SIG-M5 (cell line): ENCODE measurements at regions not wholly inside any gene's neighbourhood (a gene's known extent, or its start where the extent isn't known, plus 50 kb on each side); places are given as distances from the start of the nearest gene placed in this dataset.
"Not testable (repeated sequence)": the region's sequence is repeated elsewhere in the genome, so short reads cannot be mapped to it uniquely, and the experiment has no call there.

Source experiments
- DNase-seq: peaks from one replicate; lab custom pipeline; 2025; lab: John Stamatoyannopoulos, UW

DNA sequence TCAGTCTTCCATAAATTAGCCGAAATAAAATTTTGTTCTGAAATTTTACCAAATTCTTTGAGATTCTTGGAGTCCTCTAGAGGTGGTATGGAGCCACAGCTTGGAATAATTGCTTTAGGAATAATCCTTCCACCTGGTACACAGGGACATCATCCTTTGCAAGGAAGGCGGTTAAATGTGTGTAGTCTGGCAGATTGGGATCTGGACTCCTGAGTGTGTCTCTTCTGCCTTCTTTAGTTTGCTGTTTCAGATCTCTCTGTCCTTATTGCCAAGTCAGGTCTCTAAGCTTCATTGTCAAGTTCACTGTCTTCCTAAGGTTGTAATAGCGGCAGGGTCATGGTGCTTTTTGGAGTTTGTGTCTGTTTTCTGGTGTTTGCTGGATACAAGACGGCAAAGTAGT is 393.9 kb upstream of the RGS6 start:
- no peak for DNase-seq

DNA sequence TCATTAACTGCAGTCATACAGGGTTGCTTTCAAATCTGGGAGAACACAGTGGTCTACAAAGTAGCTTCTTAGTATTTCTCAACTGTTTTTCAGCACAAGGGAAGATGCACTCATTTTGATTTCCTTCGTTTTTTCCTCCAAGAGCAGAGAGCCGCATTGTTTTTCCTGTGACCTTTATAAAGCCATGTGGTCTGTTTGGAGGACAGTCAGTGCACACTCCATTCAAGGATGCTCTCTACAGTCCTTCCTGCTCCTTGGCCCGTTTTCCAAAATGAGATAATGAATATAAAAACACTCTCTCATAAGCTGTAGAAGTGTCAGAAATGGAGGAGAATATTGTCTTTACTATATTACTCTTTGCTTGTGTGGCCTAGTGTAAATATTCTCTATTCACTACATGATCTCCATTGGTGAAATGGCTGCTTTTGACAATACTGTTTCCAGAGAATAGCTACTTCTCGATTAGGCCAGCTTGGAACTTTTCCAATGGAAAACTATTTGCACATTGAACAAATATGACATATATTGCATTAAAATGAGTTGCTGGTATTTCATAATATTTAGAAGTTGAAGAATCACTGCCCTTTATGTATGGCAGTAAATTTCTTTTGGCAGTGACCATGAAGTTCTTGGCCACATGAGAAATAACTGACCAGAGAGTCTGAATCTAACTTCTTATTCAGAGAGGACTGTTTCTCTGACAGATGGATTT is 393.1 kb upstream of the RGS6 start:
- no peak for DNase-seq

DNA sequence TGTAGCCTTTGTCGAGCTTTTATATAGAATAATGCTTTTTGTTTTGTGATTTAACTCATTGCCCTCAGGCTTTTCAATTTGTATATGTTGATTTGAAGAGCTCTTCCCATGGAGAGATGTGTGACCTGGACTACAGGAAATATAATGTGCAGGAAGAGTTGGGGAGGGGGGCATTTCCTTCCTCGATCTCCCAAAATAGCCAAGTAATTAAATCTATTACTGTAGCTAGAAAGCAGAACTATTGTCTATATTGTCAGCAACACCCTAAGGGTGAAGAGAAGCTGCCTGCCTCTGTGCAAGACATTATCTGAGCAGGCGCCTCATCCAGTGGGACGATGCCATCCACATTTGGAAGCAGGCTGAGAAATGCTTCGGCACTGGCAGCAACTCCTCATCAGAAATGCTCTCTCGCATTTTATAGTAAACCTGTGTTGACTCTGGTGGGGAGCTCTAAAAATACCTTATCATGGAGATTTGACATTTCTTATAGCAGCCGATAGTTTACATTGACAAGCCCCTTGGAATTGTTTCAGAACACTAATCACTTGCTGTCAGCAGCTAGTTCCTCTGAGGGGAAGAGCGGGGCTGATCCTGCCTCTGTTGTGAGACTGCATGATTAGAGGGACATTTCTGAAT is 392.5 kb upstream of the RGS6 start:
- DNase-seq = no peak

DNA sequence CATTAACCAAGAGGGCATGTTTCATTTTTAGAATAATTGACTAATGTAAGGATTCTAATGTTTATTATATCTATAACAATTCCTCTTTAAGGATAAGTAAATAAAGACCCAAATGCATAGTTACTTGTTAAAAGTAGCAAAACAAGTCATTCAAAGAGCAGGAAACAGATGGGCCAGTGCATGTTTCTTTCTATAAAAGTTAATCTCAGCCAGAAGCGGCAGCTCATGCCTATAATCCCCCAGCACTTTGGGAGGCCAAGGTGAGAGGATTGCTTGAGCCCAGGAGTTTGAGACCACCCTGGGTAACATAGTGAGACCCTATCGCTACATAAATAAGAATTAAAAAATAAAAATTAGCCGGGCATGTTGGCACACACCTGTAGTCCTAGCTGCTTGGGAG is 391.0 kb upstream of the RGS6 start:
- DNase-seq = no peak

DNA sequence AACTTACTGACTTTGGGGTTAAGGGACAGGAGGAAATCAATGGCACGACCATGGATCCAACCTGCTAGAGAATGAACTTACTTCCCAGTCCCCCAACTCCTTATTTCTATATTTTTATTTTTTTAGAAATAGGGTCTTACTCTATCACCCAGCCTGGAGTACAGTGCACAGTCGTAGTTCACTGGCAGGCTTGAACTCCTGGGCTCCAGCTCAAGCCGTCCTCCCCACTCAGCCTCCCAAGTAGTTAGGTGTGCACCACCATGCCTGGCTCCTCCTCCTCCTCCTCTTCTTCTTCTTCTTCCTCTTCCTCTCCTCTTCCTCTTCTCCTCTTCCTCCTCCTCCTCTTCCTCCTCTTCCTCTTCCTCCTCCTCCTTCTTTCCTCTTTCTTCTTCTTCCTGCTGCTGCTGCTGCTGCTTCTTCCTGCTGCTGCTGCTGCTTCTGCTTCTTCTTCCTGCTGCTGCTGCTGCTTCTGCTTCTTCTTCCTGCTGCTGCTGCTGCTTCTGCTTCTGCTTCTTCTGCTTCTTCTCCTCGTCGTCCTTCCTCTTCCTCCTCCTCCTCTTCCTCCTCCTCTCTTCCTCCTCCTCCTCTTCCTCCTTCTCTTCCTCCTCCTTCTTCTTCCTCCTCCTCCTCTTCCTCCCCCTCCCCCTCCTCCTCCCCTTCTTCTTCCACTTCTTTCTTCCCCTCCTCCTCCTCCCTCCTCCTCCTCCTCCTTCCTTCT is 390.1 kb upstream of the RGS6 start:
- DNase-seq = no peak

DNA sequence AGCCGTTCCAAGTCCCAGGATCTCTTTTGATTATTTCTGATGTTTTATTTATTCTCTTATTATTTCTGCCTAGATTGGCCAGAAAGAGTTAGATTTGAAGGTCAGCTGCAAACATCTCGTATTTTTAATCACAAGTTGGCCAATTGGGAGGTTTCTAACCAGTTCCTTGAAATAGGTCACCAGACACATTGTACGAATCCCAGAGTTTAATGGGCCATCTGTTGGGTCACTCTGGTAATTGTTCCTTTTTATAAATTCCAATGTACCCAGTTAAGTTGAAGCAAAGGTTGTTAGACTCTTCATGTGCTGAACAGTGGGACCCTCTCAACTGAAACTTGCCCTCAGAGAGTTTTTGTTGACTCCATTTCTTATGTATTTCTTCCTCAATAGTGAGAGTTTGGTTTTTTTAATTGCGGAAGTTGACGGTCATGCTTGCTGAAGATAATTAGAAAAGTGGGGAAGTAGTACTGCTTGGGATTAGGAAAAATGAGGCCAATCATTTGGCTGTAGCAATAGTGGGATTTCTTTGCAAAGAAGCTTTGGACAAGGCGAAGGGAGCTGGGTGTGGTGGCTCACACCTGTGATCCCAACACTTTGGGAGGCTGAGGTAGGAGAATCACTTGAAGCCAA is 382.7 kb upstream of the RGS6 start:
- no peak for DNase-seq

DNA sequence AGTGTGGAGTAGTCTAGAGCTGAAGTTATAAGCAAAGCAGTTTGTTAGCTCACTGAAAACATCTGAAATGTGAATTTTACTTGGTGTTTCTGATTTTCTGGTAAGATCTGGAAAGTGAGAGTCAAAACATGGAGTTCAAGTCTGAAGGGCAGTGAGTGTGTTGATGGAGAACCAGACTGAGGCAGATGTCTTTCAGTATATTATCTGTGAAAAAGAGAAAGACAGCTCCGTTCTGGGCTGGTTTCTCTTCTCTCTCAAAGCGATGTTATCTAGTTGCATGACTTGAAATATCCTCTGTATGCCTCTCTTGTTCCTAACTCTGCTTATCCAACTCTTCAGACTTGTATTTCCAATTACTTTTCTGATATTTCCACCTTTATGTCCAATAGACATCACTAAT is 381.9 kb upstream of the RGS6 start:
- DNase-seq = no peak

DNA sequence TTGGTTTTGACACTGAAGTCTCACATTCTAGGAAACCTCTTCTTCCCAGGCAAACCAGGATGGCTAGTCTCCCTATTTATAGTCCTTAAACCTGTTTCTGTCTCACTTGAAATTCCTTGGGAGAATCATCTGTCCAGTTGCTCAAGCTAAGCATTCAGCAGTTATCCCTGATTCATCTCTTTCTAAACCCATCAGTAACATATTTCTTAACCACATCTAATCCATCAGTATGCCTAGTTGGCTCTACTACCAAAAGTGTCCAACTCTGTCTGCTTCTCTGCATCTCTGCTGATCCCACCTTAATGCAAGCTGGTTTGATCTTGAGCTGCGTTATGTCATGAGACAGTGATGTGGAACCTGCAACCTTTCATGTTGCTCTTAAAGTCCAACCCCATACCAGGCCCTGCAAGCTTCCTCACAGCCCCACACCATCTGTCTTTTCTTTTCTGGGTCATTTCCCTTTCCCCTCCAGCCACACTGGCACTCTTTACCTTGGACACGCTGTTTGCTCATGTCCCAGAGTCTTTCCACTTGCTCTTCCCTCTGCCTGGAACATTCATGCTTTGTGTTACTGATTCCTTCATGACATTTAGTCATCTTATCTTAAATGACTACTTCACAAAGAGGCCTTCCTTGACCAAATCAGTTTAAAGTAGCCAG is 380.8 kb upstream of the RGS6 start:
- no peak for DNase-seq

DNA sequence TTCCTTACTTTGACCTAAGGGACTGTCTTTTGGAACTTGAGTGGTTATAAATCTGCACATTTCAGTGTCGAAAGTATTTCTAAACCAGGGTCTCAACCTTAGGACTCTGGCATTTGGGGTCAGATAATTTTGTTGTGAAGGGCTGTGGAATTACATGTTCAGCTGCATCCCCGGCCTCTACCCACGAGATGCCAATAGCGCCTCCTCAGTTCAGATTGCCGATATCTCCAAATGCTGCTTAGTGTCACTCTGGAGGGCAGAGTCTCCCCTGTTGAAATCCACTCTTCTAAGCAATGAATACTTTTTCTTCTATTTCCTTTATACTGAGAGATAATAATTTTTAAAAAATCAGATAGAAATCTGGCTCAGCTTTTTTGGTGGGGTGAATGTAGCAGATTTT is 379.4 kb upstream of the RGS6 start:
- DNase-seq = no peak

DNA sequence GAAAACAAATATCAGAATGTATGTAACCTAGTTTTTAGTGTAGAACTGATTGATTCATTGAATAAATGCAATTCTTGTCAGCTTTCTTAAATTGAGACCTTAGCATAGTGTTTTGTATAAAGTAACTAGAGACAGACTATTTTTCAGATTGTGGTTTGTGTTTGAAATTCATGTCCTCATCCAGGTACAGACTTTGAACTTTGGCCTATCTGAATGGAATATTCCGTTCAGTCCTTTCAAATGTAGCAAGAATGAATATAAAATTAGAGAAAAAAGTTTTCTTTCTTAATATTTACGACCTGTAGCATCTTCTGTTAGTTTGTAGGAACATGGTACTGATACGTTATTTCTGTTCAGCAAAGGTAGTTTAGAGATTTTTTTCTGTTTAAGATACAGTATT is 378.4 kb upstream of the RGS6 start:
- no peak for DNase-seq

DNA sequence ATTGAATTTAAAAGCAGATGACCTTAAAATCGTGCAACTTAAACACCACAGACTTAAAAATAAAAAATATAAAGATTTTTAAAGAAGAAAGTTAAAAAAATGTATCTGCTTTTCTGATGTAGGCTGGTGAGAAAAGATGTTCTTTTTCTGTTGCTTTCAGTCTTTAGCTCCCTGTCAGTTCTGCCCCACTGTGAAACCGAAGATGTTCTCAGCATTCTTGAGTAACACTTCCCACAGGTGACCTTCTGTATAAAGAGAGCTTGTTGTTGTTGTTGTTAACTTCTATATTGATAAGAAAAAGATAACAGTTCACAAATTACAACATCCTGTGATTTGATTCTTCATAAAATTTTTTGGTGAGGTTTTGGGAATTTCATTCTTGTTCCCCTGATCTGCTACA is 377.9 kb upstream of the RGS6 start:
- no peak for DNase-seq

DNA sequence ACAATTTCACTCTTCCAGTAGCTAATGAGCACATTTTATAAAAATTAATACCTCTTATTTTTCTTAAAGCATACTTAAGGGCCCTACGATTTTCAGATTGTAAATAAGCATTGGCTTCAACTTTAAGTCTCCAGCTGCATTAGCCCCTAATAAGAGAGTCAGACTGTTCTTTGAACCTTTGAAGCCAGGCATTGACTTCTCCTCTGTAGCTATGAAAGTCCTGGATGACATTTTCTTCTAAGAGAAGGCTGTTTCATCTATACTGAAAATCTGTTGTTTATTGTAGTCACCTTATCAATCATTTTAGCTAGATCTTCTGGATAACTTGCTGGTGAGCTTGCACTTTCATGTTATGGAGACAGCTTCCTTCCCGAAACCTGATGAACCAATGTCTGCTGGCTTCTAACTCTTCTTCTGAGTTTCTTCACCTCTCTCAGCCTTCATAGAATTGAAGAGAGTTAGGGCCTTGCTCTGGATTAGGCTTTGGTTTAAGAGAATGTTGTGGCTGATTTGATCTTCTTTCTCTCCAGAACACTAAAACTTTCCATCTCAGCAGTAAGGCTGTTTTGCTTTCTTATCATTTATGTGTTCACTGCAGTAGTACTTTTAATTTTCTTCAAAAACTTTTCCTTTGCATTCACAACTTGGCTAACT is 377.1 kb upstream of the RGS6 start:
- no peak for DNase-seq

DNA sequence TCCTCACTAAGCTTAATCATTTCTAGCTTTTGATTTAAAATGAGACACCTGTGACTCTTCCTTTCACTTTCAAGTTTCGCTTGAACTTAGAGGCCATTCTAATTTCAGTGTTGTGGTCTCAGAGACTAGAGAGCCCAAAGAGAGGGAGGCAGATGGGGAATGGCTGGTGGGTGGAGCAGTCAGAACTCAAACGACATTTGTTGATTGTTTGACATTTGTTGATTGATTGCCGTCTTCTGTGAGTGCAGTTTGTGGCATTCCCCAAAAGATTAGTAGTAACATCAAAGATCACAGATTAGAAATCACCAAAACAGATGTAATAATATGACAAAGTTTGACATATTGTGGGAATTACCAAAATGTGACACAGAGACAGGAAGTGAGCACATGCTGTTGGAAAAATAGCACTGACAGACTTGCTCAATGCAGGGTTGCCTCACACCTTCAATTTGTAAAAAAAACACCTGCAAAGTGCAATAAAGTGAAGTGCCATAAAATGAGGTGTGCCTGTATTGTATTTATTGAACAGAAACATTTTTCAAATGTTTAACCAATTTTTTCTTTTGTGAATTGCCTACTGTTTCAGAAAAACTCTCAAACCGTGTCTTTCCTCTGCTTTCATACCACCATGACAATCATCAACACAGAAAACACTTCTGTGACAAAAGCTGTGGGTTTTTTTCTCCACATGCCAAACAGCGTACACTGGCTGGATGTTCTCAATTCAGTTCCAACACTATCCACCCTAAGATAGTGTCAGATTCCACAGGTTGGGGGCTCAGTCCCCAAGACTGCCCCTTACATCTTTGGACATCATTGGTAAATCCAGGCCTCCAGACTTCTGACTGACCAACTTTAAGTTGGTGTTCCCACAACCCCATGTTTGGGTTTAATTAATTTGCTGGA is 376.3 kb upstream of the RGS6 start:
- DNase-seq = no peak

DNA sequence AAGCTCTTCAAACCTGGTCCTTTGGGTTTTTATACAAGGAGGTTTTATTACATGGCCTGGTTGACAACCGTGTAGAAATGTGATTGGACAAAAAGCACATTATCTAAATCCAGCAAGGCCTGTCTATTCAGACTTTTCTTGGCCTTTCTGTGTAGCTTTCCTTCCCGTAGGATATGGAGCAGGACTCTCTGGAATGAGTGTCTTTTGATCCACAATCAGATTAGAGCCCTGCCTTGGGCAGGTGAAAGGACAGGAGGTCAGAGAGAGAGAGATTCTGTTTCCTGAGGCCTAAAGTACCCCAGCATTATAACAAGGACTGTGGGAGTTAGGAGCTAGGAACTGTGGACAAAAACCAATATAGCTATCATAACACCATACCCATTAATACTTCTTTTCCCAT is 375.5 kb upstream of the RGS6 start:
- no peak for DNase-seq

DNA sequence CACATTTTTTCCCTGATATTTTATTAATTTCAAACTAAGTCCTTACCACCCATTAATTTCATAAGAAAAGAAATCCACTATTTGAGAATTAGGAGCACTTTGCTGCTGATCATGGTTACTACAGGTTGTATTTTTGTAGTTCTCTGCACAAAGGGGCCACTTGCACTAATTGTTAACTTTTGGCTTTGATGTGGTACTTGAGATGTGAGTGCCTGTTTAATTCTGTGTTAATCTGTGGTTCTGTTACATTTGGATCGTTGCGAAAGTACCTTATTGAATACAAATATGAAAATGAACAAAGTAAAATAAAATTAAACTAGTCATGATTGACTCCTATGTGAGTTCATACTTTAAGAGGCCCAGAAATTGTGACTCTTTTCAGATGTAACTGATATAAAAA is 374.9 kb upstream of the RGS6 start:
- no peak for DNase-seq

DNA sequence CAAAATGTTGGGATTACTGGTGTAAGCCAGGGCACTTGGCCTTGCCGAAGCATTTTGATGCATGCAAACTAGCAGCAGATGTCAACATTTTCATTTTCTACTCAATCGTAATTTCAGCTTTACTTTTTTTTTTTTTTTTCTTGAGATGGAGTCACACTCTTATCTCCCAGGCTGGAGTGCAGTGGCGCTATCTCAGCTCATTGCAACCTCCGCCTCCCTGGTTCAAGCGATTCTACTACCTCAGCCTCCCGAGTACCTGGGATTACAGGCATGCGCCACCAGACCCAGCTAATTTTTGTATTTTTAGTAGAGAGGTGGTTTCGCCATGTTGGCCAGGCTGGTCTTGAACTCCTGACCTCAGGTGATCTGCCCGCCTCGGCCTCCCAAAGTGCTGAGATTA is 373.3 kb upstream of the RGS6 start:
- not testable (repeated sequence) for DNase-seq

DNA sequence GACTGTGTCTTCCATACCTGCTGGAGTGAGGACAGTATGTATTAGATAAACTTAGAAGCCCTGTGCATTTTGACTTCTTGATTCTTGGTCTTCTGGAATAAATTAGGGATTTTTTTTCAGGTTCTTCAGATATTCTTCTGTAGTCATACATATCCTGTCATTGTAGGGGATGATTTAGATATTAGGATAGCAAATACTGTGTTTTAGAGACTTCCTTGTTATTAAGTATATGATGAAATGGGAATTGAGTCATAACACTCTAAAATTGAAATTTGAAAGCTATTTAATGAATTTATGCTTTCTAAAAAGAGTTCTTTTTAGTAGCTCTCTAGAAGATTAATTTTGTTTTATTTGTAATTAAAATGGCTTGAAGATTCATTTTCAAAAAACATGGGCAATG is 371.5 kb upstream of the RGS6 start:
- DNase-seq = no peak

DNA sequence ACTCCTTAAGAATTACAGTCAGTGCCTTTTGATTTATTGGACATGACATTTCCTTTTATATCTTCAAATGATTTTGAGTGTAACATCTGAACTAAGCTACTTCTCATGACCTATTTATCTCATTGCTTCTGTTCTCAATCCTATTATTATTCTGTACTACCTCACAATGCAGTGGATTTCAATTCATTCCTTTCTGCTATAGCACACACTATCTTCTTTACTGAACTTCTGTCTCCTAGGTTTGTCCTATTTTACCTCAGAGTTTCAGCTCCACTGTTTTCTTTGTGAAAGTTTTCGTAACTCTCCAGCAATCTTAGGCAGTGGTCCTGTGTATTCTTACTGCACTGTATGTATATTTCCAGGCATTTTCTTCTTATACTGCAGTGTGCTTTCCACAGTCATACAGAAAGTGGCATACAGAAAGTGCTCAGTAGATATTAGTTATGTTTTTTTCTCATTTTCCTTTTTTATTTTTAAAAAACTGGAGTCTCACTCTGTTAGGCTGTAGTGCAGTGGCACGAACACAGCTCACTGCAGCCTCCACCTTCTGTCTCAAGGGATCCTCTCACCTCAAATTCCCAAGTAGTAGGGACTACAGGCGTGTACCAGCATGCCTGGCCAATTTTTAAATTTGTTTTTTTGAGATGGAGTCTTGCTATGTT is 368.6 kb upstream of the RGS6 start:
- no peak for DNase-seq

DNA sequence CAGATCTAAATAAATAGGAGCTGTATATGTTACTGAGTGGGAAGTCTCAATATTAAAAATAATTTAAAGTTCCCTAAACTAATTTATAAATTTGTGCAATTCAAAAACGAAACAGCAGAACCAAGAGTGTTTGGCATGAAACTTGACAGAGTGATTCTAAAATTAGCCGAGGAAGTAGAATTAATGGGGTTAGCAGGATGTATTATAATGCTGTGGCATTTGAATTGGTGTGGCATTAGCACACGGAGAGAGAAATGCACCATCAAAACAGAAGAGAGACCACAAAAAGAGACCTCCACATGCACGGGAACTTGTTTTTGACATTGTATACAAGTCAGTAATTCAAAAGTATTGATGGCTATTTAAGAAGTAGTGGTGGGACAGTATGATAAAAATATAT is 366.0 kb upstream of the RGS6 start:
- DNase-seq = no peak

DNA sequence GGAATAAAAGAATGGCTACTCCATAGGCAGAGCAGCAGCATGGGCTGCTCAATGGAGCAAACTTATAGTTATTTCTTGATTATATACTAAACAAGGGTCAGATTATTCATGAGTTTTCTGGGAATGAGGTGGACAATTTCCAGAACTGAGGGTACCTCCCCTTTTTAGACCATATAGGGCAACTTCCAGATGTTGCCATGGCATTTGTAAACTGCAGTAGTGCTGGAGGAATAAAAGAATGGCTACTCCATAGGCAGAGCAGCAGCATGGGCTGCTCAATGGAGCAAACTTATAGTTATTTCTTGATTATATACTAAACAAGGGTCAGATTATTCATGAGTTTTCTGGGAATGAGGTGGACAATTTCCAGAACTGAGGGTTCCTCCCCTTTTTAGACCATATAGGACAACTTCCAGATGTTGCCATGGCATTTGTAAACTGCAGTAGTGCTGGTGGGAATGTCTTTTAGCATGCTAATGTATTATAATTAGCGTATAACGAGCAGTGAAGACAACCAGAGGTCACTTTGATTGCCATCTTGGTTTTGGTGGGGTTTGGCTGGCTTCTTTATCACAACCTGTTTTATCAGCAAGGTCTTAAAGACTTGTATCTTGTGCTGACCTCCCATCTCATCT is 364.6 kb upstream of the RGS6 start:
- DNase-seq = not testable (repeated sequence)
